Neural progenitor cell (in vitro differentiated cells): ENCODE measurements at regions not wholly inside any gene's neighbourhood (a gene's known extent, or its start where the extent isn't known, plus 50 kb on each side); places are given as distances from the start of the nearest gene placed in this dataset.

Experiments
- EZH2phosphoT487 ChIP-seq: fragments of 200-600 bp; sonication (generic); IDR thresholded peaks from 2 replicates; pipeline ENCODE4 v1.6.1; 2017; ENCODE audit warnings: antibody characterized with exemption
- TF ChIP-seq, protein P1 (sequence below): fragments of 200-600 bp; sonication (generic); IDR thresholded peaks from 2 replicates; pipeline ENCODE4 v1.5.1; 2017; ENCODE audit warnings: antibody characterized with exemption, mild to moderate bottlenecking

DNA sequence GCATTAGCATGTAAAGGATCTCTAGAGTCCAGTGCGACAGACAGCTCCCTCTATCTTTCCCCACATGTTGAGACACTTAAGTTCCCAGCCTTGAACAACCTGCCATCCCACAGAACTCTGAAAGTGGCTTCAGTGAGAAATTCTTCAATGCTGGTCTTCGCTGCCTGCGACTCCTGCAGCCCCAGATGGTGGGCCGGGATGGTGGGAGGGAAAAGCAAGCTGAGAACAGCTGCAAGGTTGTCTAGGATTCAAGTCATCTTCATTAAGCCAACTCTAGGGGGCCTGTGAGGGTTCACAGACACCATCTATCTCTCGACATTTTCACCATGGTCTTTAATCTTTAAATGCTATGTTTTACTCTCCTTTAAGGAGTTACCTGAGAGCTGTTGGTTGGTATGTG is 185.5 kb upstream of the C1orf174 start:
- TF ChIP-seq, protein P1, sequence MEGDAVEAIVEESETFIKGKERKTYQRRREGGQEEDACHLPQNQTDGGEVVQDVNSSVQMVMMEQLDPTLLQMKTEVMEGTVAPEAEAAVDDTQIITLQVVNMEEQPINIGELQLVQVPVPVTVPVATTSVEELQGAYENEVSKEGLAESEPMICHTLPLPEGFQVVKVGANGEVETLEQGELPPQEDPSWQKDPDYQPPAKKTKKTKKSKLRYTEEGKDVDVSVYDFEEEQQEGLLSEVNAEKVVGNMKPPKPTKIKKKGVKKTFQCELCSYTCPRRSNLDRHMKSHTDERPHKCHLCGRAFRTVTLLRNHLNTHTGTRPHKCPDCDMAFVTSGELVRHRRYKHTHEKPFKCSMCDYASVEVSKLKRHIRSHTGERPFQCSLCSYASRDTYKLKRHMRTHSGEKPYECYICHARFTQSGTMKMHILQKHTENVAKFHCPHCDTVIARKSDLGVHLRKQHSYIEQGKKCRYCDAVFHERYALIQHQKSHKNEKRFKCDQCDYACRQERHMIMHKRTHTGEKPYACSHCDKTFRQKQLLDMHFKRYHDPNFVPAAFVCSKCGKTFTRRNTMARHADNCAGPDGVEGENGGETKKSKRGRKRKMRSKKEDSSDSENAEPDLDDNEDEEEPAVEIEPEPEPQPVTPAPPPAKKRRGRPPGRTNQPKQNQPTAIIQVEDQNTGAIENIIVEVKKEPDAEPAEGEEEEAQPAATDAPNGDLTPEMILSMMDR, result no peak
- TF ChIP-seq EZH2phosphoT487, result no peak
